Stomach (tissue), 4 donors: ENCODE measurements at regions not wholly inside any gene's neighbourhood (a gene's known extent, or its start where the extent isn't known, plus 50 kb on each side); places are given as distances from the start of the nearest gene placed in this dataset.

ENCODE experiments used
- POLR2A ChIP-seq, 4 donors: fragments of 450-650 bp; IDR thresholded peaks; one replicate each; pipeline ENCODE4 v1.6.1; 2016; ENCODE audit warnings: antibody characterized with exemption in 4 of 4, control low read depth in 2 of 4, mild to moderate bottlenecking in 1 of 4, moderate library complexity in 1 of 4
- TF ChIP-seq, protein P1 (sequence below), 7 experiments: fragments of 450-650 bp in 4 of 7; fragments of 200-600 bp in 3 of 7; sonication (generic) in 3 of 7; IDR thresholded peaks; one replicate each; pipeline ENCODE4 v1.5.1; 2016 to 2019; ENCODE audit warnings: antibody characterized with exemption in 7 of 7, control low read depth in 2 of 7, mild to moderate bottlenecking in 1 of 7

DNA sequence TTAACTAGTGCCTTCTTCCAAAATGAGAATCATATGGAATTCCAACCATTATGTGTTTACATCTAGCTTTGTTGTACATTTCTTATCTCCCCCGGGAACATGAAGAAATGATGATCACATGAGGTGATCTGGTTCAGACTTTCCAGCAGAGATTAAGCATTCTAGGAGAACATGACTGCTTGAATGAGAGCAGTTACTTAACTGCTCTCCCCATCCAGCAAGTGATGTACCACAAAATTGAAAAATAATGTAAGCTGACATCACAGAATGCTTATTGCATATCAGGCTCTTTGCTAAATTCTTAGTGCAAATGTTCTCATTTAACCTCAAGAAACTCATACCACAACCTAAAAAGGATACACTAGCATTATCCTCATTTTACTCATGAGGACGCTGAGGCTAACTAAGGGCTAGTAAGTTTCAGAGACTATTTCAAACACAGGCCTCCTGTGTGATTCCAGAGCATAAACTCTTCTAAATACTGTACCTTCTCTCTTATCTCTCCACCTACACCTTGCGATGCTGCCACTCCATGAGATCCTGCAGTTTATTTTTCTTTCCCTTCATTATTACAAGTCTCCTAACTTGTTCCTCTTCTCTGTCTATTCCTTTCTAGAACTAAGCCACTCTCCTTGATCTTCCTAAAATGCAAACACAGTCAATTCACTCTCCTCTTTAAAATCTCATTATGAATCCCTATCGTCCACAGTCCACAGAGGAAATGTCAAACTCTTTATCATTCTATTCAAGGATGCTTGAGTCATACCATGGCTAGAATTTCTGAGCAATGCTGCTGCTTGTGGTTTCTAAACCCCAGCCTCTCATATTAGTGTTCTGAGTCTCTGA lies 1224.8 kb upstream of the ZEB2 start:
- TF ChIP-seq, protein P1, sequence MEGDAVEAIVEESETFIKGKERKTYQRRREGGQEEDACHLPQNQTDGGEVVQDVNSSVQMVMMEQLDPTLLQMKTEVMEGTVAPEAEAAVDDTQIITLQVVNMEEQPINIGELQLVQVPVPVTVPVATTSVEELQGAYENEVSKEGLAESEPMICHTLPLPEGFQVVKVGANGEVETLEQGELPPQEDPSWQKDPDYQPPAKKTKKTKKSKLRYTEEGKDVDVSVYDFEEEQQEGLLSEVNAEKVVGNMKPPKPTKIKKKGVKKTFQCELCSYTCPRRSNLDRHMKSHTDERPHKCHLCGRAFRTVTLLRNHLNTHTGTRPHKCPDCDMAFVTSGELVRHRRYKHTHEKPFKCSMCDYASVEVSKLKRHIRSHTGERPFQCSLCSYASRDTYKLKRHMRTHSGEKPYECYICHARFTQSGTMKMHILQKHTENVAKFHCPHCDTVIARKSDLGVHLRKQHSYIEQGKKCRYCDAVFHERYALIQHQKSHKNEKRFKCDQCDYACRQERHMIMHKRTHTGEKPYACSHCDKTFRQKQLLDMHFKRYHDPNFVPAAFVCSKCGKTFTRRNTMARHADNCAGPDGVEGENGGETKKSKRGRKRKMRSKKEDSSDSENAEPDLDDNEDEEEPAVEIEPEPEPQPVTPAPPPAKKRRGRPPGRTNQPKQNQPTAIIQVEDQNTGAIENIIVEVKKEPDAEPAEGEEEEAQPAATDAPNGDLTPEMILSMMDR (IDR thresholded peaks at IDR 0.05) = no peak
- TF ChIP-seq POLR2A (IDR thresholded peaks at IDR 0.05) = no peak
